WTC11 (cell line): ENCODE measurements at regions not wholly inside any gene's neighbourhood (a gene's known extent, or its start where the extent isn't known, plus 50 kb on each side); places are given as distances from the start of the nearest gene placed in this dataset.

Experiments used
- ATAC-seq: fragments of 200-7000 bp; cut with Tn5 transposase; 2 replicates; pipeline ENCODE4 v1.10.0; 2021; ENCODE audit warnings: mild to moderate bottlenecking, moderate library complexity
- CTCF ChIA-PET: fragments of 300-600 bp; sonication (Branson Sonifier 250); formaldehyde crosslinking; loops from one replicate; lab custom pipeline; 2021; ENCODE audit warnings: antibody characterized with exemption; lab: Charles Lee
- POLR2A ChIA-PET: fragments of 350-600 bp; sonication (Branson Sonifier 250); formaldehyde crosslinking; loops from one replicate; lab custom pipeline; 2021; ENCODE audit warnings: antibody characterized with exemption; lab: Charles Lee
- DNase-seq: peaks from one replicate; pipeline ENCODE4 v3.0.0; 2021; ENCODE audit warnings: low spot score
- H3K27ac Mint-ChIP-seq: 2 replicates; pipeline ENCODE4 v1.8.0; 2021; ENCODE audit warnings: mixed read lengths
- H3K27me3 Mint-ChIP-seq: 2 replicates; pipeline ENCODE4 v1.8.0; 2021; ENCODE audit warnings: low read depth, mild to moderate bottlenecking, moderate library complexity, mixed read lengths
- H3K36me3 Mint-ChIP-seq: 2 replicates; pipeline ENCODE4 v1.8.0; 2021; ENCODE audit warnings: mixed read lengths
- H3K4me1 Mint-ChIP-seq: 2 replicates; pipeline ENCODE4 v1.8.0; 2022; ENCODE audit warnings: mixed read lengths
- H3K4me3 Mint-ChIP-seq: 2 replicates; pipeline ENCODE4 v1.8.0; 2021; ENCODE audit warnings: mild to moderate bottlenecking, moderate library complexity, mixed read lengths
- H3K9me3 Mint-ChIP-seq: 2 replicates; pipeline ENCODE4 v1.8.0; 2021; ENCODE audit warnings: mixed read lengths
- CREB1 ChIP-seq: sonication (generic); formaldehyde crosslinking; IDR thresholded peaks from 2 replicates; pipeline ENCODE4 v1.8.0; 2023; ENCODE audit warnings: mild to moderate bottlenecking, missing genetic modification reagents
- CREM ChIP-seq: sonication (generic); formaldehyde crosslinking; IDR thresholded peaks from 2 replicates; pipeline ENCODE4 v1.8.1; 2022; ENCODE audit warnings: mild to moderate bottlenecking, missing genetic modification reagents, moderate library complexity
- EMX1 ChIP-seq: fragments of 250-450 bp; sonication (Bioruptor Pico); IDR thresholded peaks from 2 replicates; pipeline ENCODE4 v1.8.0; 2021; ENCODE audit warnings: mild to moderate bottlenecking
- GTF2I ChIP-seq: fragments of 250-450 bp; sonication (Bioruptor Pico); conservative IDR thresholded peaks from 2 replicates; pipeline ENCODE4 v1.4.0; 2021; ENCODE audit warnings: mild to moderate bottlenecking
- NFE2L1 ChIP-seq: sonication (generic); formaldehyde crosslinking; IDR thresholded peaks from 2 replicates; pipeline ENCODE4 v1.8.1; 2023; ENCODE audit warnings: missing genetic modification reagents
- RELA ChIP-seq: sonication (generic); formaldehyde crosslinking; IDR thresholded peaks from 2 replicates; pipeline ENCODE4 v1.8.1; 2022; ENCODE audit warnings: missing genetic modification reagents, mild to moderate bottlenecking, borderline replicate concordance
- TEAD1 ChIP-seq: sonication (generic); formaldehyde crosslinking; IDR thresholded peaks from 2 replicates; pipeline ENCODE4 v1.8.0; 2022; ENCODE audit warnings: mild to moderate bottlenecking, missing genetic modification reagents
- ZBTB21 ChIP-seq: sonication (generic); formaldehyde crosslinking; IDR thresholded peaks from 2 replicates; pipeline ENCODE4 v1.8.1; 2023; ENCODE audit warnings: mild to moderate bottlenecking, missing genetic modification reagents, borderline replicate concordance
- ZNF396 ChIP-seq: fragments of 250-450 bp; sonication (Bioruptor Pico); IDR thresholded peaks from 2 replicates; pipeline ENCODE4 v1.8.0; 2021; ENCODE audit warnings: mild to moderate bottlenecking, moderate library complexity, borderline replicate concordance
- TF ChIP-seq, protein P1 (sequence below): sonication (generic); formaldehyde crosslinking; IDR thresholded peaks from 2 replicates; pipeline ENCODE4 v1.8.1; 2023; ENCODE audit warnings: mild to moderate bottlenecking, missing genetic modification reagents, borderline replicate concordance
- TF ChIP-seq, protein P2 (sequence below): sonication (generic); formaldehyde crosslinking; IDR thresholded peaks from 2 replicates; pipeline ENCODE4 v1.8.1; 2023; ENCODE audit warnings: mild to moderate bottlenecking, missing genetic modification reagents, moderate library complexity
- TF ChIP-seq, protein P3 (sequence below): fragments of 250-450 bp; sonication (Bioruptor Pico); IDR thresholded peaks from 2 replicates; pipeline ENCODE4 v2.1.2; 2022; ENCODE audit warnings: mild to moderate bottlenecking, moderate library complexity
- TF ChIP-seq, protein P4 (sequence below): sonication (generic); formaldehyde crosslinking; IDR thresholded peaks from 2 replicates; pipeline ENCODE4 v1.8.1; 2022; ENCODE audit warnings: low read depth, mild to moderate bottlenecking, moderate library complexity, missing genetic modification reagents, borderline replicate concordance
- TF ChIP-seq, protein P5 (sequence below): fragments of 250-450 bp; sonication (Bioruptor Pico); IDR thresholded peaks from 2 replicates; pipeline ENCODE4 v1.9.0; 2021; ENCODE audit warnings: mild to moderate bottlenecking, borderline replicate concordance

DNA sequence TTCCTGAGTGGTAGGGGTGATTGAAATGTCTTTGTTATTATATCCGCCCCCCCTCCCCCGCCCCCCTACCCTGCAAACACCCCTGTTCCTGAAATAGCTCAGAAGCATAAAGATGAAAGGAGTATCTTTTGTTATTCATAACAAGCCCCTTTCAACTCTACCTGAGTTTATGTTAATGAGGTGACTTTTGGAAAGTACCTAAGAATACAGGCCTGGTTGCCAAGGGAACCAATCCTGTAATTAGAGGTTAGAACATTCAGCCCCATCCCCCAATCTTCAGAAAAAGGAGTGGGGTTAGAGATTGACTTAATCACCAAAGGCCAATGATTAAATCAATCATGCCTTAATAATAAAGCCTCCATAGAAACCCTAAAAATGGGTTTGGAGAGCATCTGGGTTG is 979.2 kb upstream of the GJE1 start:
- POLR2A ChIA-PET: no interaction called here
- H3K4me1 Mint-ChIP-seq: peaks cover 32% of the 10 kb centered on the region
- no peaks in the 10 kb centered on the region for H3K27me3 Mint-ChIP-seq
- TF ChIP-seq, protein P1, sequence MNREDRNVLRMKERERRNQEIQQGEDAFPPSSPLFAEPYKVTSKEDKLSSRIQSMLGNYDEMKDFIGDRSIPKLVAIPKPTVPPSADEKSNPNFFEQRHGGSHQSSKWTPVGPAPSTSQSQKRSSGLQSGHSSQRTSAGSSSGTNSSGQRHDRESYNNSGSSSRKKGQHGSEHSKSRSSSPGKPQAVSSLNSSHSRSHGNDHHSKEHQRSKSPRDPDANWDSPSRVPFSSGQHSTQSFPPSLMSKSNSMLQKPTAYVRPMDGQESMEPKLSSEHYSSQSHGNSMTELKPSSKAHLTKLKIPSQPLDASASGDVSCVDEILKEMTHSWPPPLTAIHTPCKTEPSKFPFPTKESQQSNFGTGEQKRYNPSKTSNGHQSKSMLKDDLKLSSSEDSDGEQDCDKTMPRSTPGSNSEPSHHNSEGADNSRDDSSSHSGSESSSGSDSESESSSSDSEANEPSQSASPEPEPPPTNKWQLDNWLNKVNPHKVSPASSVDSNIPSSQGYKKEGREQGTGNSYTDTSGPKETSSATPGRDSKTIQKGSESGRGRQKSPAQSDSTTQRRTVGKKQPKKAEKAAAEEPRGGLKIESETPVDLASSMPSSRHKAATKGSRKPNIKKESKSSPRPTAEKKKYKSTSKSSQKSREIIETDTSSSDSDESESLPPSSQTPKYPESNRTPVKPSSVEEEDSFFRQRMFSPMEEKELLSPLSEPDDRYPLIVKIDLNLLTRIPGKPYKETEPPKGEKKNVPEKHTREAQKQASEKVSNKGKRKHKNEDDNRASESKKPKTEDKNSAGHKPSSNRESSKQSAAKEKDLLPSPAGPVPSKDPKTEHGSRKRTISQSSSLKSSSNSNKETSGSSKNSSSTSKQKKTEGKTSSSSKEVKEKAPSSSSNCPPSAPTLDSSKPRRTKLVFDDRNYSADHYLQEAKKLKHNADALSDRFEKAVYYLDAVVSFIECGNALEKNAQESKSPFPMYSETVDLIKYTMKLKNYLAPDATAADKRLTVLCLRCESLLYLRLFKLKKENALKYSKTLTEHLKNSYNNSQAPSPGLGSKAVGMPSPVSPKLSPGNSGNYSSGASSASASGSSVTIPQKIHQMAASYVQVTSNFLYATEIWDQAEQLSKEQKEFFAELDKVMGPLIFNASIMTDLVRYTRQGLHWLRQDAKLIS (CRISPR knock-in tag): no peak
- TF ChIP-seq CREB1 (CRISPR knock-in tag) (no peak), CREM (CRISPR knock-in tag) (no peak), EMX1 (CRISPR knock-in tag) (no peak), RELA (CRISPR knock-in tag) (no peak), NFE2L1 (no peak), TEAD1 (CRISPR knock-in tag) (no peak), GTF2I (CRISPR knock-in tag) (no peak), ZBTB21 (CRISPR knock-in tag) (no peak)
- TF ChIP-seq, protein P2, sequence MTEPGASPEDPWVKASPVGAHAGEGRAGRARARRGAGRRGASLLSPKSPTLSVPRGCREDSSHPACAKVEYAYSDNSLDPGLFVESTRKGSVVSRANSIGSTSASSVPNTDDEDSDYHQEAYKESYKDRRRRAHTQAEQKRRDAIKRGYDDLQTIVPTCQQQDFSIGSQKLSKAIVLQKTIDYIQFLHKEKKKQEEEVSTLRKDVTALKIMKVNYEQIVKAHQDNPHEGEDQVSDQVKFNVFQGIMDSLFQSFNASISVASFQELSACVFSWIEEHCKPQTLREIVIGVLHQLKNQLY (CRISPR knock-in tag): no peak
- TF ChIP-seq, protein P3, sequence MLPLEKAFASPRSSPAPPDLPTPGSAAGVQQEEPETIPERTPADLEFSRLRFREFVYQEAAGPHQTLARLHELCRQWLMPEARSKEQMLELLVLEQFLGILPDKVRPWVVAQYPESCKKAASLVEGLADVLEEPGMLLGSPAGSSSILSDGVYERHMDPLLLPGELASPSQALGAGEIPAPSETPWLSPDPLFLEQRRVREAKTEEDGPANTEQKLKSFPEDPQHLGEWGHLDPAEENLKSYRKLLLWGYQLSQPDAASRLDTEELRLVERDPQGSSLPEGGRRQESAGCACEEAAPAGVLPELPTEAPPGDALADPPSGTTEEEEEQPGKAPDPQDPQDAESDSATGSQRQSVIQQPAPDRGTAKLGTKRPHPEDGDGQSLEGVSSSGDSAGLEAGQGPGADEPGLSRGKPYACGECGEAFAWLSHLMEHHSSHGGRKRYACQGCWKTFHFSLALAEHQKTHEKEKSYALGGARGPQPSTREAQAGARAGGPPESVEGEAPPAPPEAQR: no peak
- TF ChIP-seq, protein P4, sequence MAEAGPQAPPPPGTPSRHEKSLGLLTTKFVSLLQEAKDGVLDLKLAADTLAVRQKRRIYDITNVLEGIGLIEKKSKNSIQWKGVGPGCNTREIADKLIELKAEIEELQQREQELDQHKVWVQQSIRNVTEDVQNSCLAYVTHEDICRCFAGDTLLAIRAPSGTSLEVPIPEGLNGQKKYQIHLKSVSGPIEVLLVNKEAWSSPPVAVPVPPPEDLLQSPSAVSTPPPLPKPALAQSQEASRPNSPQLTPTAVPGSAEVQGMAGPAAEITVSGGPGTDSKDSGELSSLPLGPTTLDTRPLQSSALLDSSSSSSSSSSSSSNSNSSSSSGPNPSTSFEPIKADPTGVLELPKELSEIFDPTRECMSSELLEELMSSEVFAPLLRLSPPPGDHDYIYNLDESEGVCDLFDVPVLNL (CRISPR knock-in tag): no peak
- DNase-seq (no peak), ATAC-seq (peak; percentile 85)
- no peak overlapping the region for H3K27ac Mint-ChIP-seq
- peaks cover 53% of the 10 kb centered on the region for H3K9me3 Mint-ChIP-seq
- peaks cover 54% of the 10 kb centered on the region for H3K36me3 Mint-ChIP-seq
- CTCF ChIA-PET: no interaction called here
- H3K4me3 Mint-ChIP-seq: no peak overlapping the region

DNA sequence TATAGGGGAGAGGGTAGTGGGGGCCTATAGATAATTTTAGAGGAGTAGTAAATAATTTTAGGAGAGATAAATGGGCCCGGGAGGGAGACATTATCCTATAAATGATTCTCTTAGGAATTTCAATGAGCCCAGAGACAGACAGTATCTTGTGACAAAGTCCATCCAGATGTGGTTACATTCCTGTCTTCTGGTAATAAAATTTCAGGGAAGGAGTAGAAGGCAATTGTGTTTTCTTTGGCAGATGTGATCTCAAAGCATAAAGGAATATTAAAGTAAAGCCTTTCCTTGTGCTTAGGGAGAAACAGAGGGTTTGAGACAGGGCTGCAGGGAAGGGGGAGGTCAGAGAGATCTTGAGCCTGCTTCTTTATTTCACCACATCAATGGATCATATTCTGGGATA is 979.8 kb upstream of the GJE1 start:
- ChIA-PET POLR2A (no interaction called here), CTCF (no interaction called here)
- no peak overlapping the region for H3K4me3 Mint-ChIP-seq
- H3K36me3 Mint-ChIP-seq: peaks cover 59% of the 10 kb centered on the region
- H3K4me1 Mint-ChIP-seq: peaks cover 30% of the 10 kb centered on the region
- peaks cover 59% of the 10 kb centered on the region for H3K9me3 Mint-ChIP-seq
- H3K27me3 Mint-ChIP-seq: no peaks in the 10 kb centered on the region
- peak overlapping the region; percentile 66 for H3K27ac Mint-ChIP-seq
- no peak for ATAC-seq
- TF ChIP-seq ZNF396 (CRISPR knock-in tag): no peak
- TF ChIP-seq, protein P5, sequence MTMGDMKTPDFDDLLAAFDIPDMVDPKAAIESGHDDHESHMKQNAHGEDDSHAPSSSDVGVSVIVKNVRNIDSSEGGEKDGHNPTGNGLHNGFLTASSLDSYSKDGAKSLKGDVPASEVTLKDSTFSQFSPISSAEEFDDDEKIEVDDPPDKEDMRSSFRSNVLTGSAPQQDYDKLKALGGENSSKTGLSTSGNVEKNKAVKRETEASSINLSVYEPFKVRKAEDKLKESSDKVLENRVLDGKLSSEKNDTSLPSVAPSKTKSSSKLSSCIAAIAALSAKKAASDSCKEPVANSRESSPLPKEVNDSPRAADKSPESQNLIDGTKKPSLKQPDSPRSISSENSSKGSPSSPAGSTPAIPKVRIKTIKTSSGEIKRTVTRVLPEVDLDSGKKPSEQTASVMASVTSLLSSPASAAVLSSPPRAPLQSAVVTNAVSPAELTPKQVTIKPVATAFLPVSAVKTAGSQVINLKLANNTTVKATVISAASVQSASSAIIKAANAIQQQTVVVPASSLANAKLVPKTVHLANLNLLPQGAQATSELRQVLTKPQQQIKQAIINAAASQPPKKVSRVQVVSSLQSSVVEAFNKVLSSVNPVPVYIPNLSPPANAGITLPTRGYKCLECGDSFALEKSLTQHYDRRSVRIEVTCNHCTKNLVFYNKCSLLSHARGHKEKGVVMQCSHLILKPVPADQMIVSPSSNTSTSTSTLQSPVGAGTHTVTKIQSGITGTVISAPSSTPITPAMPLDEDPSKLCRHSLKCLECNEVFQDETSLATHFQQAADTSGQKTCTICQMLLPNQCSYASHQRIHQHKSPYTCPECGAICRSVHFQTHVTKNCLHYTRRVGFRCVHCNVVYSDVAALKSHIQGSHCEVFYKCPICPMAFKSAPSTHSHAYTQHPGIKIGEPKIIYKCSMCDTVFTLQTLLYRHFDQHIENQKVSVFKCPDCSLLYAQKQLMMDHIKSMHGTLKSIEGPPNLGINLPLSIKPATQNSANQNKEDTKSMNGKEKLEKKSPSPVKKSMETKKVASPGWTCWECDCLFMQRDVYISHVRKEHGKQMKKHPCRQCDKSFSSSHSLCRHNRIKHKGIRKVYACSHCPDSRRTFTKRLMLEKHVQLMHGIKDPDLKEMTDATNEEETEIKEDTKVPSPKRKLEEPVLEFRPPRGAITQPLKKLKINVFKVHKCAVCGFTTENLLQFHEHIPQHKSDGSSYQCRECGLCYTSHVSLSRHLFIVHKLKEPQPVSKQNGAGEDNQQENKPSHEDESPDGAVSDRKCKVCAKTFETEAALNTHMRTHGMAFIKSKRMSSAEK: no peak
- no peak for DNase-seq
